ENCODE measurements at regions not wholly inside any gene's neighbourhood (a gene's known extent, or its start where the extent isn't known, plus 50 kb on each side); places are given as distances from the start of the nearest gene placed in this dataset.

DNA sequence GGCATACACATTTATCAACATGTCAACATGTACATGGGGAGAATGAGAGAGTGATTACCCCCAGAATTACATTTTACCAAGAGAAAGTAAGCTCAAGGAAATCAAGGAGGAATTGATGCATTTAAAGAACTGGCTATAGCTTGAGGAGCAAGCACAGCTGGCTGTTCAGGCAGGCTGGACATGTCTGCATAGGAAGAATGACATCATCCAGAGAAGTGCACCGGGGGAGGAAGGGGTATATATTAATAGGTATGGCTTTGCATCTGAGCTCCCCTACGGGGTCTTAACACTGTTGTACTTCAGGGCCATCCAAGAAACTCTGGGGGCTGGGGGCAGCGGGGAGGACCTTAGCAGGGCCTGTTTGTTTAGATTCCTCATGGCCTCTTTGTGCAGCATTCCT, 222.4 kb upstream of the VCX start:
- no CpG with 5 or more reads among the region's 3 CpGs for WGBS (ENCODE audit: extremely low coverage, insufficient read length, low lambda C conversion rate)
- Histone ChIP-seq H4K8ac (replicated peaks; ENCODE audit: insufficient read length, low read depth, low read length) (no peak overlapping the region), H4K5ac (ENCODE audit: insufficient read length, low read depth, low read length) (no peak overlapping the region), H3K23me2 (ENCODE audit: insufficient read length, low read depth, low read length, poor library complexity, severe bottlenecking) (no peaks in the 10 kb centered on the region), H3K27ac (ENCODE audit: insufficient read length, low read depth, low read length) (no peak overlapping the region), H2AK5ac (ENCODE audit: insufficient read length, low read length) (no peak overlapping the region), H3K18ac (ENCODE audit: insufficient read length, low read depth, low read length) (no peak overlapping the region), H2BK15ac (ENCODE audit: low read depth, low read length) (no peak overlapping the region), H3K9me3 (ENCODE audit: control insufficient read depth, low read depth, low read length) (no peaks in the 10 kb centered on the region), H3K4me2 (ENCODE audit: insufficient read depth, insufficient read length, low read length) (no peak overlapping the region), H3K9ac (ENCODE audit: extremely low read depth, insufficient read length, low read length) (no peak overlapping the region), H4K91ac (ENCODE audit: insufficient read length, low read depth, low read length) (no peak overlapping the region), H2BK5ac (ENCODE audit: insufficient read length, low read length) (no peak overlapping the region), H3K23ac (ENCODE audit: insufficient read length, low read depth, low read length) (no peak overlapping the region), H3K4me1 (ENCODE audit: insufficient read depth, low read length) (no peaks in the 10 kb centered on the region), H4K20me1 (ENCODE audit: control insufficient read depth, insufficient read depth, insufficient read length) (no peaks in the 10 kb centered on the region), H3K56ac (ENCODE audit: insufficient read length, low read depth, low read length) (no peak overlapping the region), H3K14ac (ENCODE audit: insufficient read depth, low read length) (no peak overlapping the region), H3K79me2 (ENCODE audit: insufficient read depth, low read length) (no peaks in the 10 kb centered on the region), H3T11ph (ENCODE audit: low read length) (no peak overlapping the region), H3K4ac (ENCODE audit: low read depth, low read length) (no peak overlapping the region), H2BK20ac (ENCODE audit: low read depth, low read length, poor library complexity, severe bottlenecking) (no peak overlapping the region), H2AFZ (ENCODE audit: low read length) (no peak overlapping the region), H3K27me3 (ENCODE audit: insufficient read depth, low read length) (no peaks in the 10 kb centered on the region), H2BK120ac (ENCODE audit: low read depth, low read length, poor library complexity, severe bottlenecking) (no peak overlapping the region), H3K79me1 (ENCODE audit: insufficient read depth, low read depth, low read length, poor library complexity, severe bottlenecking) (no peaks in the 10 kb centered on the region), H2BK12ac (ENCODE audit: insufficient read length, low read depth, low read length) (no peak overlapping the region)
- Mint-ChIP-seq H3K9me3 (peaks cover 0 to 3% of the 10 kb centered on the region in 2 experiments; a peak in 2 of 5 replicates), H3K27ac (no peak overlapping the region), H3K27me3 (ENCODE audit: low read depth) (no peaks in the 10 kb centered on the region), H3K4me1 (peaks cover 5 to 6% of the 10 kb centered on the region in 2 experiments; a peak in 3 of 4 replicates), H3K36me3 (ENCODE audit: insufficient read depth in 1 of 3, low read depth in 3 of 3) (peaks cover 3 to 4% (median 3%) of the 10 kb centered on the region in 3 experiments; a peak in 4 of 7 replicates), H3K4me3 (no peak overlapping the region)
- DNase-seq: no peak
- no peak for TF ChIP-seq CTCF (conservative IDR thresholded peaks at IDR 0.05)

Measured in H9 (cell line).